Bronchial epithelial cell (primary cell): ENCODE measurements at regions not wholly inside any gene's neighbourhood (a gene's known extent, or its start where the extent isn't known, plus 50 kb on each side); places are given as distances from the start of the nearest gene placed in this dataset.

Experiments
- DNase-seq: peaks from one replicate; pipeline ENCODE4 v3.0.0-alpha.2; 2010; ENCODE audit warnings: low read depth
- FAIRE-seq: peaks from 2 replicates; lab custom pipeline; 2011; peaks lifted over from hg19 to GRCh38; lab: Jason Lieb, UNC
- H3K27me3 ChIP-seq: 2 replicates; pipeline ENCODE4 v1.5.1; 2011; ENCODE audit warnings: low read length; ENCODE audit not compliant: control insufficient read depth, insufficient read depth
- H3K36me3 ChIP-seq: 2 replicates; pipeline ENCODE4 v1.5.1; 2011; ENCODE audit warnings: low read length; ENCODE audit not compliant: control insufficient read depth, insufficient read depth
- H3K4me3 ChIP-seq: 2 replicates; pipeline ENCODE4 v1.5.1; 2011; ENCODE audit warnings: mild to moderate bottlenecking, low read depth, low read length, control low read depth
- CTCF ChIP-seq: IDR thresholded peaks from 2 replicates; pipeline ENCODE4 v1.5.1; 2011; ENCODE audit warnings: mild to moderate bottlenecking, moderate library complexity, low read length, control low read depth, inconsistent platforms; ENCODE audit not compliant: insufficient read depth, severe bottlenecking

- Histone ChIP-seq H3K27me3 (no peaks in the 10 kb centered on the region), H3K36me3 (no peaks in the 10 kb centered on the region), H3K4me3 (no peak overlapping the region)
- TF ChIP-seq CTCF: no peak
- DNase-seq: no peak
- no peak for FAIRE-seq
Observed at GRCh38 chr1:147444381-147444780, 96.9 kb upstream of the BCL9 start.

GRCh38 chr1:147451628-147452027, 89.7 kb upstream of the BCL9 start:
- no peaks in the 10 kb centered on the region for H3K36me3 ChIP-seq
- H3K27me3 ChIP-seq: no peaks in the 10 kb centered on the region
- TF ChIP-seq CTCF: no peak
- no peak for FAIRE-seq
- H3K4me3 ChIP-seq: no peak overlapping the region
- no peak for DNase-seq

- no peak for TF ChIP-seq CTCF
- no peaks in the 10 kb centered on the region for H3K27me3 ChIP-seq
- DNase-seq (no peak), FAIRE-seq (no peak)
- no peaks in the 10 kb centered on the region for H3K36me3 ChIP-seq
- H3K4me3 ChIP-seq: no peak overlapping the region
Observed at GRCh38 chr1:147452809-147453208, 88.5 kb upstream of the BCL9 start.

GRCh38 chr1:147463022-147463421, 78.3 kb upstream of the BCL9 start:
- no peak for TF ChIP-seq CTCF
- no peaks in the 10 kb centered on the region for H3K27me3 ChIP-seq
- no peak overlapping the region for H3K4me3 ChIP-seq
- FAIRE-seq (no peak), DNase-seq (no peak)
- no peaks in the 10 kb centered on the region for H3K36me3 ChIP-seq

GRCh38 chr1:147466543-147466942, 74.8 kb upstream of the BCL9 start:
- no peak for TF ChIP-seq CTCF
- no peak for FAIRE-seq
- Histone ChIP-seq H3K4me3 (no peak overlapping the region), H3K36me3 (no peaks in the 10 kb centered on the region), H3K27me3 (no peaks in the 10 kb centered on the region)
- DNase-seq: no peak

- TF ChIP-seq CTCF: no peak
- no peak for FAIRE-seq
- H3K4me3 ChIP-seq: no peak overlapping the region
- DNase-seq: no peak
- no peaks in the 10 kb centered on the region for H3K27me3 ChIP-seq
- no peaks in the 10 kb centered on the region for H3K36me3 ChIP-seq
Observed at GRCh38 chr1:147470079-147470478, 71.2 kb upstream of the BCL9 start.
